ENCODE measurements at regions not wholly inside any gene's neighbourhood (a gene's known extent, or its start where the extent isn't known, plus 50 kb on each side); places are given as distances from the start of the nearest gene placed in this dataset.

DNA sequence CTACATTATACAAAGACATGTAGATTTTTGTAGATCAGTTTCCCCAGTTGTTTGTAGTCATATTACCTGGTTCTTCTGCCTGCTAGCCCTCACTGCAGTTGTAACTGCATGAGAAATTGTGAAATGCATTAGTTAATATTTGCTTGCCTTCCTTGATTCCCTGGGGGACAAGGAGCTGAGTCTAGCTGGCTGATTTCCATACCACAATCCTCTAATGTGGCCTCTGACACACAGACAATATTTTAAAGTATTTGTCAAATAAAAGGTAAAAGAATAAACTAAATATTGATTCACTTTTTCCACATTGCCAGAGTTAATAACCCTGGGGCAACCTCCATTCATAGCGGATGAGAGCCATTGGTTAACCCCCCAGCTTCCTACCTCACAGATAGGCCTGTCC lies 128.8 kb upstream of the TMEM132C start:
- DNase-seq (ENCODE audit: low spot score), result no peak
- H3K9me3 ChIP-seq, result no peaks in the 10 kb centered on the region

DNA sequence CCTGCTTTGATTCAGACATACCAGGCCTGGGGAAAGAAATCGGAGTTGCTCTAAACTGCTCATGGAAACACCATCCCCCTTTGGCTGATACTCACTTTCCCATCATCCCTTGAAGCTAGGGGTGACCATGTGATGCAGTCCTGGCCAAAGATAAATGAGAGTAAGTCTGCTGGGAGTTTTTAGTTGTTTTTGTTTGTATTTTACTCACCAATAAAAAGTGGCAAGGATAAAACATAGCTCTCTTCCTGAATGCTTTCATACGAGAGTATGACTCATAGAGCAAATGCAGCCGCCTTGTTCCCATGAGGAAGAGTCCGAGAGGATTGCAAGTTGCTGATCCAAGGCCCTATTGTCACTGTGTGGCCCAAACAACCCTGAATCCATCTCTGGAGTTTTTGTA lies 126.4 kb upstream of the TMEM132C start:
- Histone ChIP-seq H3K27ac (no peak overlapping the region), H3K27me3 (replicated peaks; ENCODE audit: insufficient read depth) (no peaks in the 10 kb centered on the region), H3K36me3 (no peaks in the 10 kb centered on the region), H3K4me3 (no peak overlapping the region), H3K9me3 (no peaks in the 10 kb centered on the region), H3K4me1 (replicated peaks) (no peaks in the 10 kb centered on the region)
- WGBS, result 69% methylated on average over 4 of the region's 4 CpGs
- TF ChIP-seq POLR2AphosphoS5 (IDR thresholded peaks at IDR 0.05) (no peak), POLR2A (IDR thresholded peaks at IDR 0.05) (no peak)
- TF ChIP-seq, protein P1, sequence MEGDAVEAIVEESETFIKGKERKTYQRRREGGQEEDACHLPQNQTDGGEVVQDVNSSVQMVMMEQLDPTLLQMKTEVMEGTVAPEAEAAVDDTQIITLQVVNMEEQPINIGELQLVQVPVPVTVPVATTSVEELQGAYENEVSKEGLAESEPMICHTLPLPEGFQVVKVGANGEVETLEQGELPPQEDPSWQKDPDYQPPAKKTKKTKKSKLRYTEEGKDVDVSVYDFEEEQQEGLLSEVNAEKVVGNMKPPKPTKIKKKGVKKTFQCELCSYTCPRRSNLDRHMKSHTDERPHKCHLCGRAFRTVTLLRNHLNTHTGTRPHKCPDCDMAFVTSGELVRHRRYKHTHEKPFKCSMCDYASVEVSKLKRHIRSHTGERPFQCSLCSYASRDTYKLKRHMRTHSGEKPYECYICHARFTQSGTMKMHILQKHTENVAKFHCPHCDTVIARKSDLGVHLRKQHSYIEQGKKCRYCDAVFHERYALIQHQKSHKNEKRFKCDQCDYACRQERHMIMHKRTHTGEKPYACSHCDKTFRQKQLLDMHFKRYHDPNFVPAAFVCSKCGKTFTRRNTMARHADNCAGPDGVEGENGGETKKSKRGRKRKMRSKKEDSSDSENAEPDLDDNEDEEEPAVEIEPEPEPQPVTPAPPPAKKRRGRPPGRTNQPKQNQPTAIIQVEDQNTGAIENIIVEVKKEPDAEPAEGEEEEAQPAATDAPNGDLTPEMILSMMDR (IDR thresholded peaks at IDR 0.05), result no peak
- intact Hi-C loops (cut with DNase I), result no loop called here
- DNase-seq (ENCODE audit: low spot score), result no peak

More for the DNA sequence above, 128.8 kb upstream of the TMEM132C start:
- intact Hi-C loops (cut with DNase I), result no loop called here
- Histone ChIP-seq H3K27me3 (replicated peaks; ENCODE audit: insufficient read depth) (no peaks in the 10 kb centered on the region), H3K4me1 (replicated peaks) (no peaks in the 10 kb centered on the region), H3K4me3 (no peak overlapping the region), H3K27ac (no peak overlapping the region), H3K36me3 (no peaks in the 10 kb centered on the region)
- TF ChIP-seq POLR2AphosphoS5 (IDR thresholded peaks at IDR 0.05), result no peak
- no peak for TF ChIP-seq POLR2A (IDR thresholded peaks at IDR 0.05)
- TF ChIP-seq, protein P1 (IDR thresholded peaks at IDR 0.05), result no peak
- 65% methylated on average over 1 of the region's 1 CpG for whole genome bisulfite sequencing

DNA sequence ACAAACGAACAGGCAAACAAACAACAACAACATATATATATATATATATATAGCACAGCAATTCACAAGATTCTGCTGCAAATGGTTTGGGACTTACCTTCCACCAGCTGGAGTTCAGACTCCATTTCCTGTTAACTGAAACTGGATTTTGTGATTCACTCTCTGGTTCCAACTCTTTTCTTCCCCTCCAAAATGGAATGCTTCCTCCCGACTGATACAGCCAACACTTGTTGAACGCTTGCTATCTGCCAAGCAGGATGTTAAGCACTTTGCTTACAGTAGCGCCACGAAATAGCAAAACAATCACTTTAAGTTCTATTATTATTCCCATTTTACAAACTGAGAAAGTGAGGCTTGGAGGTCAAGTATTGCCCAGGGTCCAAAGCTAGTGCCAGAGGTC lies 116.0 kb upstream of the TMEM132C start:
- H3K27ac ChIP-seq, result no peak overlapping the region
- intact Hi-C loops (cut with DNase I), result no loop called here
- DNase-seq (ENCODE audit: low spot score), result no peak
- TF ChIP-seq, protein P1 (IDR thresholded peaks at IDR 0.05), result no peak
- TF ChIP-seq POLR2AphosphoS5 (IDR thresholded peaks at IDR 0.05) (no peak), POLR2A (IDR thresholded peaks at IDR 0.05) (no peak)
- no peaks in the 10 kb centered on the region for H3K27me3 ChIP-seq (replicated peaks; ENCODE audit: insufficient read depth)
- H3K4me1 ChIP-seq (replicated peaks), result no peaks in the 10 kb centered on the region
- no peaks in the 10 kb centered on the region for H3K36me3 ChIP-seq
- 84% methylated on average over 5 of the region's 5 CpGs for WGBS
- H3K9me3 ChIP-seq, result no peaks in the 10 kb centered on the region
- no peak overlapping the region for H3K4me3 ChIP-seq

DNA sequence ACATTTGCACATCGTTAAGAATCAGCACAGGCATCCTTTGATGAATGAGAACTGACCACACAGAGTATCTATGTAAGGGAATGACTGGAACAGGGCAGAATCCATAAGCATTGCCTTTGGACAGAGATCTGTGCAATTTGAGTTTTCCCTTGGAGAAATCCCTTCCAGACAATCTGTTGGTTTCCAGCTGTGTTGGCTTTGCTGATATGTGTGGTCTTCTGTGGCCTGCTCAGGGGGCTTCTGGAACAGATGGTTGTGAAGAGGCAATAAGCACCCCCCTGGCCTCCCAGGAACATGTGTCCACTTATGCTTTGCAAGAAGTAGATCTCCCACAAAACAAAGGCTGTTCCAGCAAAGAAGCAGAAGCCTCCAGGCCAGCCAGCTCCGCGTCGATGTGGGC lies 111.4 kb upstream of the TMEM132C start:
- H3K4me1 ChIP-seq (replicated peaks), result no peaks in the 10 kb centered on the region
- 70% methylated on average over 4 of the region's 4 CpGs for WGBS
- H3K9me3 ChIP-seq, result no peaks in the 10 kb centered on the region
- intact Hi-C loops (cut with DNase I), result no loop called here
- no peak for DNase-seq (ENCODE audit: low spot score)
- H3K36me3 ChIP-seq, result no peaks in the 10 kb centered on the region
- H3K4me3 ChIP-seq, result no peak overlapping the region
- TF ChIP-seq POLR2A (IDR thresholded peaks at IDR 0.05) (no peak), POLR2AphosphoS5 (IDR thresholded peaks at IDR 0.05) (no peak)
- TF ChIP-seq, protein P1 (IDR thresholded peaks at IDR 0.05), result no peak
- no peak overlapping the region for H3K27ac ChIP-seq
- no peaks in the 10 kb centered on the region for H3K27me3 ChIP-seq (replicated peaks; ENCODE audit: insufficient read depth)

DNA sequence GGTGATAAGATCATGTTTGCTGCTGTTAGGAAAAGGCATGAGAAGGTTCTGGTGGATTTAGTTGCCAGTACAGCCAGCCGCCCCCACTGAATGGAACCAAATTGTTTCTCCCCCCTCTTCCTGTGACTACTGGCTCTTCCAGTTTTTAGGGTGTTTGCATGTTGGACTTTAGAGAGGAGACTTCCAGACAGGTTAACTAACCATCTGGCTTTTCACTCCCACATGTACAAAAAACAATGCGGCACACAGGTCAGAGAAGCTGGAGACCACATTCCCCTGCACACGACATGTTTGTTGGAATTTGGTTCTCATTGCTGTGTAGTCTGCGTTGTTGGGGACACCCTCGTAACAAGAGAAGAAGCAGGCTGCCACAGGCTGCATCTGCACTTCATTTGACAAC lies 103.9 kb upstream of the TMEM132C start:
- no peak for TF ChIP-seq POLR2A (IDR thresholded peaks at IDR 0.05)
- no peaks in the 10 kb centered on the region for H3K36me3 ChIP-seq
- H3K9me3 ChIP-seq, result no peaks in the 10 kb centered on the region
- no peaks in the 10 kb centered on the region for H3K4me1 ChIP-seq (replicated peaks)
- H3K27me3 ChIP-seq (replicated peaks; ENCODE audit: insufficient read depth), result no peaks in the 10 kb centered on the region
- intact Hi-C loops (cut with DNase I), result no loop called here
- DNase-seq (ENCODE audit: low spot score), result no peak
- 38% methylated on average over 5 of the region's 5 CpGs for WGBS
- no peak overlapping the region for H3K4me3 ChIP-seq
- no peak overlapping the region for H3K27ac ChIP-seq

Data from prostate gland (tissue), 2 donors.